H9 (cell line): ENCODE measurements at regions not wholly inside any gene's neighbourhood (a gene's known extent, or its start where the extent isn't known, plus 50 kb on each side); places are given as distances from the start of the nearest gene placed in this dataset.

ENCODE experiments used
- DNase-seq: peaks from one replicate; pipeline ENCODE4 v3.0.0-alpha.2; 2017
- H2AFZ ChIP-seq: one replicate; pipeline ENCODE4 v1.6.1; 2013; ENCODE audit warnings: mild to moderate bottlenecking, low read length, control low read depth, moderate library complexity
- H2AK5ac ChIP-seq: 2 replicates; pipeline ENCODE4 v1.6.1; 2013; ENCODE audit warnings: low read length, control low read depth, mixed read lengths; ENCODE audit not compliant: insufficient read length
- H2BK120ac ChIP-seq: one replicate; pipeline ENCODE4 v1.6.1; 2013; ENCODE audit warnings: low read depth, mild to moderate bottlenecking, low read length, control low read depth, inconsistent platforms; ENCODE audit not compliant: poor library complexity, severe bottlenecking
- H2BK12ac ChIP-seq: 2 replicates; pipeline ENCODE4 v1.6.1; 2013; ENCODE audit warnings: low read length, control low read depth, mixed read lengths, low read depth; ENCODE audit not compliant: insufficient read length
- H2BK15ac ChIP-seq: 2 replicates; pipeline ENCODE4 v1.6.1; 2013; ENCODE audit warnings: low read depth, low read length, control low read depth
- H2BK20ac ChIP-seq: one replicate; pipeline ENCODE4 v1.6.1; 2013; ENCODE audit warnings: low read depth, mild to moderate bottlenecking, low read length, control low read depth, inconsistent platforms; ENCODE audit not compliant: poor library complexity, severe bottlenecking
- H2BK5ac ChIP-seq: 2 replicates; pipeline ENCODE4 v1.6.1; 2013; ENCODE audit warnings: low read length, control low read depth, mixed read lengths; ENCODE audit not compliant: insufficient read length
- H3K14ac ChIP-seq: 2 replicates; pipeline ENCODE4 v1.6.1; 2013; ENCODE audit warnings: low read length, control low read depth; ENCODE audit not compliant: insufficient read depth
- H3K18ac ChIP-seq: 2 replicates; pipeline ENCODE4 v1.6.1; 2013; ENCODE audit warnings: low read depth, mild to moderate bottlenecking, mixed read lengths, low read length, control low read depth; ENCODE audit not compliant: insufficient read length
- H3K23ac ChIP-seq: 2 replicates; pipeline ENCODE4 v1.6.1; 2013; ENCODE audit warnings: low read length, control low read depth, mixed read lengths, low read depth; ENCODE audit not compliant: insufficient read length
- H3K23me2 ChIP-seq: 2 replicates; pipeline ENCODE4 v1.6.1; 2013; ENCODE audit warnings: low read depth, mild to moderate bottlenecking, mixed read lengths, low read length, control low read depth; ENCODE audit not compliant: insufficient read length, poor library complexity, severe bottlenecking
- H3K27ac ChIP-seq: 2 replicates; pipeline ENCODE4 v1.5.1; 2013; ENCODE audit warnings: low read length, control low read depth, mixed read lengths, low read depth; ENCODE audit not compliant: insufficient read length
- H3K27me3 ChIP-seq: 2 replicates; pipeline ENCODE4 v1.6.1; 2013; ENCODE audit warnings: low read length, control low read depth, inconsistent platforms; ENCODE audit not compliant: insufficient read depth
- H3K4ac ChIP-seq: 2 replicates; pipeline ENCODE4 v1.6.1; 2013; ENCODE audit warnings: low read depth, mild to moderate bottlenecking, control low read depth, inconsistent platforms, low read length, moderate library complexity
- H3K4me1 ChIP-seq: 2 replicates; pipeline ENCODE4 v1.6.1; 2013; ENCODE audit warnings: low read length, control low read depth, inconsistent platforms; ENCODE audit not compliant: insufficient read depth
- H3K4me2 ChIP-seq: 2 replicates; pipeline ENCODE4 v1.6.1; 2013; ENCODE audit warnings: low read length, control low read depth, mixed read lengths; ENCODE audit not compliant: insufficient read length, insufficient read depth
- H3K56ac ChIP-seq: 2 replicates; pipeline ENCODE4 v1.6.1; 2013; ENCODE audit warnings: low read depth, mild to moderate bottlenecking, mixed read lengths, low read length, control low read depth; ENCODE audit not compliant: insufficient read length
- H3K79me1 ChIP-seq: 2 replicates; pipeline ENCODE4 v1.6.1; 2013; ENCODE audit warnings: low read depth, mild to moderate bottlenecking, moderate library complexity, low read length, control low read depth, inconsistent platforms; ENCODE audit not compliant: insufficient read depth, poor library complexity, severe bottlenecking
- H3K79me2 ChIP-seq: 2 replicates; pipeline ENCODE4 v1.6.1; 2013; ENCODE audit warnings: low read length, control low read depth, inconsistent platforms; ENCODE audit not compliant: insufficient read depth
- H3K9ac ChIP-seq: 2 replicates; pipeline ENCODE4 v1.6.1; 2013; ENCODE audit warnings: low read length, control low read depth, mixed read lengths; ENCODE audit not compliant: insufficient read length; ENCODE audit errors: extremely low read depth
- H3K9me3 ChIP-seq: one replicate; pipeline ENCODE4 v1.6.1; 2013; ENCODE audit warnings: low read depth, low read length, inconsistent platforms; ENCODE audit not compliant: control insufficient read depth
- H3T11ph ChIP-seq: one replicate; pipeline ENCODE4 v1.6.1; 2013; ENCODE audit warnings: mild to moderate bottlenecking, low read length, control low read depth, inconsistent platforms
- H4K20me1 ChIP-seq: one replicate; pipeline ENCODE4 v1.6.1; 2013; ENCODE audit not compliant: control insufficient read depth, insufficient read length, insufficient read depth
- H4K5ac ChIP-seq: 2 replicates; pipeline ENCODE4 v1.6.1; 2013; ENCODE audit warnings: low read depth, mild to moderate bottlenecking, mixed read lengths, low read length, control low read depth; ENCODE audit not compliant: insufficient read length
- H4K8ac ChIP-seq: replicated peaks from 2 replicates; pipeline ENCODE4 v1.6.1; 2013; ENCODE audit warnings: low read length, control low read depth, mixed read lengths, low read depth; ENCODE audit not compliant: insufficient read length
- H4K91ac ChIP-seq: 2 replicates; pipeline ENCODE4 v1.6.1; 2013; ENCODE audit warnings: low read depth, mild to moderate bottlenecking, moderate library complexity, mixed read lengths, low read length, control low read depth; ENCODE audit not compliant: insufficient read length
- H3K27ac Mint-ChIP-seq, 3 experiments: 2 replicates in 2 of 3; 3 replicates in 1 of 3; pipeline ENCODE4 v1.8.0; 2020 to 2021; ENCODE audit warnings: mixed read lengths in 3 of 3, mild to moderate bottlenecking in 1 of 3, moderate library complexity in 1 of 3
- H3K27me3 Mint-ChIP-seq: 2 replicates; pipeline ENCODE4 v1.8.0; 2021; ENCODE audit warnings: low read depth, mild to moderate bottlenecking, moderate library complexity, mixed read lengths
- H3K36me3 Mint-ChIP-seq, 3 experiments: 2 replicates in 2 of 3; 3 replicates in 1 of 3; pipeline ENCODE4 v1.8.0; 2020 to 2021; ENCODE audit warnings: low read depth in 3 of 3, mixed read lengths in 3 of 3; ENCODE audit not compliant: insufficient read depth in 1 of 3
- H3K4me1 Mint-ChIP-seq, 2 experiments: 2 replicates each; pipeline ENCODE4 v1.8.0; 2020; ENCODE audit warnings: mixed read lengths in 2 of 2
- H3K4me3 Mint-ChIP-seq, 2 experiments: 2 replicates in 1 of 2; 3 replicates in 1 of 2; pipeline ENCODE4 v1.8.0; 2020 to 2021; ENCODE audit warnings: mild to moderate bottlenecking in 2 of 2, mixed read lengths in 2 of 2, moderate library complexity in 1 of 2
- H3K9me3 Mint-ChIP-seq, 2 experiments: 2 replicates in 1 of 2; 3 replicates in 1 of 2; pipeline ENCODE4 v1.8.0; 2020; ENCODE audit warnings: mild to moderate bottlenecking in 2 of 2, mixed read lengths in 2 of 2, moderate library complexity in 1 of 2
- WGBS: extraction: QIAGEN DNeasy Blood & Tissue Kit; methylation state at CpG from one replicate; pipeline ENCODE4 v1.1.7; 2013; ENCODE audit warnings: missing lambda C conversion rate, low lambda C conversion rate, mixed read lengths; ENCODE audit not compliant: insufficient read length; ENCODE audit errors: extremely low coverage; 5-methylcytosine and 5-hydroxymethylcytosine counted together
- TF ChIP-seq, protein P1 (sequence below): fragments of 200-600 bp; sonication (generic); conservative IDR thresholded peaks from 3 replicates; pipeline ENCODE4 v1.8.0; 2021; ENCODE audit warnings: antibody characterized with exemption, mild to moderate bottlenecking

DNA sequence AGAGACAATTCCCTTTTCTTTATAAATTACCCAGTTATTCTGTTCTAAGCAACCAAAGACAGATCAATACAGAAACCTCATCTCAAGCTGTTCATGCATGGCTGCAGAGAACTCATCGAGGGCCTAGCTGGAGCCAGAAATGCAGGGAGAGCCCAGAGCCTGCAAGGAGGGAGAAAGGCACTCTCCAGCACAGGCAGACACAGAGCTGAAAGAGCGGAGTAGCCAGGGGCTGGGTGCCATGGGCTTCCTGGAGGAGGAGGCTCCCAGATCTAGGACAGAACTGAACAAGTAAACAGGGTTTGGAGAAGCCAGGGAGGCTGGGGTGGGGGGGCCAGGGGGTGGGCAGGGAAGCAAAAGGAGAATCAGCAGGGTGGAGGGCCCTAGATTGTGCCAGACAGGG, 144.2 kb upstream of the ZNF507 start:
- no peaks in the 10 kb centered on the region for H3K79me2 ChIP-seq

More for the DNA sequence above, 144.2 kb upstream of the ZNF507 start:
- Histone ChIP-seq H2BK120ac (no peak overlapping the region), H4K20me1 (no peaks in the 10 kb centered on the region), H3K4me2 (no peak overlapping the region), H3K23ac (no peak overlapping the region), H2AFZ (no peak overlapping the region), H3K4me1 (no peaks in the 10 kb centered on the region), H2BK20ac (no peak overlapping the region), H3T11ph (no peak overlapping the region), H3K23me2 (no peaks in the 10 kb centered on the region), H3K27ac (no peak overlapping the region), H4K91ac (no peak overlapping the region), H3K9ac (no peak overlapping the region), H3K18ac (no peak overlapping the region), H4K8ac (no peak overlapping the region), H3K79me1 (no peaks in the 10 kb centered on the region), H3K56ac (no peak overlapping the region), H3K27me3 (no peaks in the 10 kb centered on the region), H2BK15ac (no peak overlapping the region), H4K5ac (no peak overlapping the region), H2BK12ac (no peak overlapping the region), H3K4ac (no peak overlapping the region), H2AK5ac (no peak overlapping the region), H3K9me3 (no peaks in the 10 kb centered on the region), H2BK5ac (no peak overlapping the region), H3K14ac (no peak overlapping the region)
- peak overlapping the region in 1 of 3 experiments; percentile 70; a peak in 2 of 7 replicates for H3K27ac Mint-ChIP-seq
- no peaks in the 10 kb centered on the region; the same call in none of the 2 replicates for H3K27me3 Mint-ChIP-seq
- H3K4me3 Mint-ChIP-seq, result no peak overlapping the region
- H3K9me3 Mint-ChIP-seq, result no peaks in the 10 kb centered on the region
- no CpG with 5 or more reads among the region's 2 CpGs for WGBS
- no peaks in the 10 kb centered on the region for H3K36me3 Mint-ChIP-seq
- TF ChIP-seq, protein P1, sequence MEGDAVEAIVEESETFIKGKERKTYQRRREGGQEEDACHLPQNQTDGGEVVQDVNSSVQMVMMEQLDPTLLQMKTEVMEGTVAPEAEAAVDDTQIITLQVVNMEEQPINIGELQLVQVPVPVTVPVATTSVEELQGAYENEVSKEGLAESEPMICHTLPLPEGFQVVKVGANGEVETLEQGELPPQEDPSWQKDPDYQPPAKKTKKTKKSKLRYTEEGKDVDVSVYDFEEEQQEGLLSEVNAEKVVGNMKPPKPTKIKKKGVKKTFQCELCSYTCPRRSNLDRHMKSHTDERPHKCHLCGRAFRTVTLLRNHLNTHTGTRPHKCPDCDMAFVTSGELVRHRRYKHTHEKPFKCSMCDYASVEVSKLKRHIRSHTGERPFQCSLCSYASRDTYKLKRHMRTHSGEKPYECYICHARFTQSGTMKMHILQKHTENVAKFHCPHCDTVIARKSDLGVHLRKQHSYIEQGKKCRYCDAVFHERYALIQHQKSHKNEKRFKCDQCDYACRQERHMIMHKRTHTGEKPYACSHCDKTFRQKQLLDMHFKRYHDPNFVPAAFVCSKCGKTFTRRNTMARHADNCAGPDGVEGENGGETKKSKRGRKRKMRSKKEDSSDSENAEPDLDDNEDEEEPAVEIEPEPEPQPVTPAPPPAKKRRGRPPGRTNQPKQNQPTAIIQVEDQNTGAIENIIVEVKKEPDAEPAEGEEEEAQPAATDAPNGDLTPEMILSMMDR, result no peak
- no peak for DNase-seq
- no peaks in the 10 kb centered on the region for H3K4me1 Mint-ChIP-seq
